Lower lobe of right lung (tissue), 2 donors: ENCODE measurements at regions not wholly inside any gene's neighbourhood (a gene's known extent, or its start where the extent isn't known, plus 50 kb on each side); places are given as distances from the start of the nearest gene placed in this dataset.

Experiments
- ATAC-seq, 2 donors: fragments of 200-7000 bp; cut with Tn5 transposase; one replicate each; pipeline ENCODE4 v1.9.1; 2020 to 2022; ENCODE audit warnings: mild to moderate bottlenecking in 2 of 2, moderate library complexity in 2 of 2
- DNase-seq: peaks from one replicate; pipeline ENCODE4 v3.0.0-alpha.2; 2020
- H3K27ac ChIP-seq: fragments of 200-600 bp; one replicate; pipeline ENCODE4 v1.8.0; 2022
- H3K27me3 ChIP-seq: fragments of 200-600 bp; one replicate; pipeline ENCODE4 v1.8.0; 2022; ENCODE audit warnings: low read depth
- H3K36me3 ChIP-seq: fragments of 200-600 bp; one replicate; pipeline ENCODE4 v1.8.0; 2022; ENCODE audit warnings: mild to moderate bottlenecking
- H3K4me1 ChIP-seq: fragments of 200-600 bp; one replicate; pipeline ENCODE4 v1.8.0; 2022
- H3K4me3 ChIP-seq: fragments of 200-600 bp; one replicate; pipeline ENCODE4 v1.8.0; 2022; ENCODE audit warnings: mild to moderate bottlenecking
- H3K9me3 ChIP-seq: fragments of 200-600 bp; one replicate; pipeline ENCODE4 v1.8.0; 2022
- intact Hi-C: fragments of 100-400 bp; cut with DNase I; formaldehyde crosslinking; loops from one replicate; pipeline ENCODE4 v1.11.0; 2022
- TF ChIP-seq, protein P1 (sequence below): fragments of 200-600 bp; IDR thresholded peaks from one replicate; pipeline ENCODE4 v1.8.0; 2022; ENCODE audit warnings: antibody characterized with exemption, mild to moderate bottlenecking
- donor health status: DM: no; HTN: yes; CAD: no; lungs with severe emphysema.

DNA sequence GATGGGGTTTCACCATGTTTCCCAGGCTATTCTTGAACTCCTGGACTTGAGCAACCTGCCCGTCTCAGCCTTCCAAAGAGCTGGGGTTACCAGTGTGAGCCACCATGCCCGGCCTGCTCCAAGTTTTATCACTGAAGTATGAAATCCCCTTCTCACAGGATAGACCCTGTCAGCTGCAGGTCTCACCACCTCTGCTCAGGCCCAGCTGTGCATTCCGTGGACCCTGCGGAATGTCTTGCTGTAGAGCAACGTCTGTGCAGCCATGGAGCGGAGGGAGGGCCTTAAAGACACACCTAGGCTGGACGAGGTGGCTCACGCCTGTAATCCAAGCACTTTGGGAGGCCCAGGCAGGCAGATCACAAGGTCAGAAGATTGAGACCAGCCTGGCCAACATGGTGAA lies 625.4 kb downstream of the BRD1 start:
- no peaks in the 10 kb centered on the region for H3K4me1 ChIP-seq
- no peak for ATAC-seq
- intact Hi-C loops: no loop called here
- peaks cover 15% of the 10 kb centered on the region for H3K27me3 ChIP-seq
- H3K4me3 ChIP-seq: no peak overlapping the region
- TF ChIP-seq, protein P1, sequence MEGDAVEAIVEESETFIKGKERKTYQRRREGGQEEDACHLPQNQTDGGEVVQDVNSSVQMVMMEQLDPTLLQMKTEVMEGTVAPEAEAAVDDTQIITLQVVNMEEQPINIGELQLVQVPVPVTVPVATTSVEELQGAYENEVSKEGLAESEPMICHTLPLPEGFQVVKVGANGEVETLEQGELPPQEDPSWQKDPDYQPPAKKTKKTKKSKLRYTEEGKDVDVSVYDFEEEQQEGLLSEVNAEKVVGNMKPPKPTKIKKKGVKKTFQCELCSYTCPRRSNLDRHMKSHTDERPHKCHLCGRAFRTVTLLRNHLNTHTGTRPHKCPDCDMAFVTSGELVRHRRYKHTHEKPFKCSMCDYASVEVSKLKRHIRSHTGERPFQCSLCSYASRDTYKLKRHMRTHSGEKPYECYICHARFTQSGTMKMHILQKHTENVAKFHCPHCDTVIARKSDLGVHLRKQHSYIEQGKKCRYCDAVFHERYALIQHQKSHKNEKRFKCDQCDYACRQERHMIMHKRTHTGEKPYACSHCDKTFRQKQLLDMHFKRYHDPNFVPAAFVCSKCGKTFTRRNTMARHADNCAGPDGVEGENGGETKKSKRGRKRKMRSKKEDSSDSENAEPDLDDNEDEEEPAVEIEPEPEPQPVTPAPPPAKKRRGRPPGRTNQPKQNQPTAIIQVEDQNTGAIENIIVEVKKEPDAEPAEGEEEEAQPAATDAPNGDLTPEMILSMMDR: no peak
- H3K36me3 ChIP-seq: no peaks in the 10 kb centered on the region
- no peak overlapping the region for H3K27ac ChIP-seq
- peak; percentile 27 for DNase-seq
- H3K9me3 ChIP-seq: no peaks in the 10 kb centered on the region

DNA sequence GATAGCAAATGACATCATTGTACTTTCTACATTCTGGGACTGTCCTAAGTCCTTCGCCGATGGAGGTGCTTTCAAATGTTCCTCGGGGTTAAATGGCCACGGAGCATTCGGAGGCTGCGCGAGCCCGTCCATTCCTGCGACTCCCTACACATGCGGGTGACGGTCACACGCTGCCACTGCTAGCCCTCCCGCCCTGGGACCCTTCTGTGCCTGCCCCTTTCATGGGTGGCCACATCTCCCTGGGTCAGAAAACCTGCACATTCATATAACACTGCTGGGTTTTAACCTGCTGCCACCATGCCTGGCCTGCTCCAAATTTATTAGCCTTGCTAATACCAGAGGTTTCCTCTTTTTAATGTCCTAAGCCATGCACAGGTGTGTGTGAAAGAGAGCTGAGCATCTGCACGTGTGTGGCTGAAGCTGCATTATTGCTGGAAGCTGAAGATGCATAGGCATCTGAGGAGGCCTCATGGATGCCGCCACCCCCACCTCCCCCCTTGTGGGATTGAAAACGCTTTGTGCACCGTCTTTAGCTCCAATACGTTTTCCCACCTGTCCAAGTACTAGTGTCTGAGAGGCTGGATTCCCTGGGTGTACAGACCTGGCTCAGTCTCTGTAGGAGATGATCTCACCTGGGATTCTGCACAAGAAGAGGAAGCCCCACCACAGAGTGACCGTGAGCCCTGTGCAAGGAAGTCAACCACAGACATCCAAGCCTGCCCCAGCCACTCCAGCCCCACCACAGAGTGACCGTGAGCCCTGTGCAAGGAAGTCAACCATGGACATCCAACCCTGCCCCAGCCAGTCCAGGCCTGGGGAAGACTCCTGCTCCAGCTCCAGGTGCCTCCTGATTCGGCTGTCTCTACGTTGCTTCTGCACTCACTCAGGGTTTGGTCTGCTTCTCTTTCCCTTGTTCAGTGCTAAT lies 626.4 kb downstream of the BRD1 start:
- TF ChIP-seq, protein P1: no peak
- DNase-seq: peak; percentile 32
- no peak for ATAC-seq
- H3K4me3 ChIP-seq: no peak overlapping the region
- no peak overlapping the region for H3K27ac ChIP-seq
- intact Hi-C loops: no loop called here
- no peaks in the 10 kb centered on the region for H3K4me1 ChIP-seq
- H3K27me3 ChIP-seq: peaks cover 15% of the 10 kb centered on the region
- H3K9me3 ChIP-seq: no peaks in the 10 kb centered on the region
- H3K36me3 ChIP-seq: no peaks in the 10 kb centered on the region

DNA sequence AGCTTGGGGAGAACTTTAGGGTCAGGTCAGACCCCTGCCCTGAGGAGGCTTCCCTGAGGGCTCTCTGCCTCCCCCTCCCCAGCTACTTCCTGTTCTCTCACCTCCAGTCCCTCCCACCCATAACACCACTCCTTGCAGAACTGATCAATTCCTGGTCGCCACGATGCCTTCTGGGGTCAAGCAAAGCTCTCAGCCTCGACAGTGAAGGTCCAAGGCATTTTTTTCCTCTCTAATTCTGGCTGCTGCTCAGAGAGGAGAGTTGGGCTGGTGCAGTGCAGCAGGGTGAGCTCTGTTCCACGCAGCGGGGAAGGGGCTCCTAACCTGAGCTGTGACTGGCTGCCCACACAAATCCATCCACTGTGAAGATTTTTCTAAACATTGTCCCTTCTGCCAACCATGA lies 628.4 kb downstream of the BRD1 start:
- ATAC-seq (no peak), DNase-seq (no peak)
- H3K9me3 ChIP-seq: no peaks in the 10 kb centered on the region
- intact Hi-C loops: no loop called here
- H3K27me3 ChIP-seq: peaks cover 16% of the 10 kb centered on the region
- H3K27ac ChIP-seq: no peak overlapping the region
- no peaks in the 10 kb centered on the region for H3K36me3 ChIP-seq
- TF ChIP-seq, protein P1: no peak
- no peak overlapping the region for H3K4me3 ChIP-seq
- H3K4me1 ChIP-seq: no peaks in the 10 kb centered on the region

DNA sequence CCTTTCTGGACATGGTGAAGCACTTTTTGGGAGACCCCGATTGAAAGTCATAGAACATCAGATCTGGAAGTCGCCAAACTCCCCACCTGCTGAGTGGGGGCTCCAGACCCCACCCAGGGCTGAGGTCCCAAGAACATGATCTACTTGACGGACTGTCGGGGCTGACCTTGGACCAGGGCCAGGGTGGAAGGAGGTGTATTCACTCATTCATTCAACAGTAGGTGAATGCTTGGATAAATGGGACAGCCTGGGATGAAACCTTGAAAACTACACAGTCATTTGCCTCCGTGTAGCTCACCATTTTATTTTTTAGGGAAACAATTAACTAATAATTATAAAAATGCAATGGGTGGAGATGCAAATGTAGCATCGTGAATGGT lies 629.0 kb downstream of the BRD1 start:
- TF ChIP-seq, protein P1: no peak
- intact Hi-C loops: no loop called here
- Histone ChIP-seq H3K4me1 (no peaks in the 10 kb centered on the region), H3K27me3 (peaks cover 14% of the 10 kb centered on the region), H3K27ac (no peak overlapping the region), H3K36me3 (no peaks in the 10 kb centered on the region), H3K4me3 (no peak overlapping the region), H3K9me3 (no peaks in the 10 kb centered on the region)
- DNase-seq: no peak
- no peak for ATAC-seq

DNA sequence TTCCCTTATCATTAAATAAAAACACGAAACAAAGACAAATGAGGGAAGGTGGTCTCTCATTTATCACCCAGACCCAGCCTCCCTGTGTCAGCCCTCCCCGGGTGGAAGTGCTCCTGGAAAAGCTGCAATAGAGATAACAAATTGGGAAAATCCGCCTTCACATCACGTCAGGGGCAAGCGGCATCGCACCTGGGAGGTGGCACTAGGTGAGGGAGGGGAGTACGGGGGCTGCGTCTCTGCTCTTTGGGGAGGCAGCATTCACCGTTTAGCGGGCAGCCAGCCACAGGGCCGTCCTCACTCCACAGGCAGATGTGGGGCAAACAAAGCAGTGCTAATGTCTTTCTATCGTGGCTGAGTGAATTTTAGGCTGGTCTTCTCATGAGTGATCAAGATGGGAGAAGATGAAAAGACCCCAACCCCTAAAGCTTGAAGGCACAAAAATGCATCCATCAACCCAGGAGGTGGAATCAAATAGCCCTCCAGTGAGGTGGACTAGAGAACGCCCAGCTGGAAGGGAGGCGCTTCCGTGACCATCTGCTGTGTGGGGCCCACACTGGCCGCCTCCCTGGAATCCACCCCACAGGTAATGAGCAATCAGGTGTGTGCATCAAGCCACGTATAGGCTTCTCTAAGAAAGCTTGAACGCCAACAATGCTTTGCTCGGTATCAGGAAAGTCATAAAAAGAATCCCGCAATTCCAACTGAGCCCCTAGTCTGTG lies 629.5 kb downstream of the BRD1 start:
- no peak overlapping the region for H3K4me3 ChIP-seq
- H3K36me3 ChIP-seq: no peaks in the 10 kb centered on the region
- H3K9me3 ChIP-seq: no peaks in the 10 kb centered on the region
- ATAC-seq: no peak
- no peaks in the 10 kb centered on the region for H3K4me1 ChIP-seq
- no peak overlapping the region for H3K27ac ChIP-seq
- TF ChIP-seq, protein P1: no peak
- H3K27me3 ChIP-seq: peaks cover 8% of the 10 kb centered on the region
- intact Hi-C loops: no loop called here
- no peak for DNase-seq
